ENCODE measurements at regions not wholly inside any gene's neighbourhood (a gene's known extent, or its start where the extent isn't known, plus 50 kb on each side); places are given as distances from the start of the nearest gene placed in this dataset.
"Not testable (repeated sequence)": the region's sequence is repeated elsewhere in the genome, so short reads cannot be mapped to it uniquely, and the experiment has no call there.

DNA sequence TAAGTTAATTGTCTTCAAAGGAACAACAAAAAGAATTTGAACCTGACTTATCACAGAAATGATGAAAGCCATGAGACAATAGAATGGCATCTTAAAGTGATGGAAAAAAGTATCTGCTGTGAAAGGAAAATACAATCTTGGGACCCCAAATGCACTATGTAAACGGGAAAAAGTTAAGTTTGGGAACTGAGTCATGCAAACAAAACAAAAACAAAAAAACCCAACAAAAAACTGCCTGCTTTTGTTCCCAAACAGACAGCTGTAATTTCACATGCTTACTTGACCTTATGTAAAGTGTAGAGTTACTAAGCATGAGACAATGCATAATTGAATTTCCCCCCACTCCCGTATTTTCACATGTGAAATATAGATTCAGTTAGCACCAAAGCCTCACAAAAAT is 122.1 kb upstream of the RBMS1 start:
- 80% methylated on average over 2 of the region's 2 CpGs for WGBS
- Histone ChIP-seq H3K4me3 (no peak overlapping the region), H3K4me1 (no peaks in the 10 kb centered on the region), H3K9me3 (peaks cover 4% of the 10 kb centered on the region), H3K36me3 (no peaks in the 10 kb centered on the region), H3K27ac (no peak overlapping the region), H3K27me3 (no peaks in the 10 kb centered on the region)
- TF ChIP-seq, protein P1, sequence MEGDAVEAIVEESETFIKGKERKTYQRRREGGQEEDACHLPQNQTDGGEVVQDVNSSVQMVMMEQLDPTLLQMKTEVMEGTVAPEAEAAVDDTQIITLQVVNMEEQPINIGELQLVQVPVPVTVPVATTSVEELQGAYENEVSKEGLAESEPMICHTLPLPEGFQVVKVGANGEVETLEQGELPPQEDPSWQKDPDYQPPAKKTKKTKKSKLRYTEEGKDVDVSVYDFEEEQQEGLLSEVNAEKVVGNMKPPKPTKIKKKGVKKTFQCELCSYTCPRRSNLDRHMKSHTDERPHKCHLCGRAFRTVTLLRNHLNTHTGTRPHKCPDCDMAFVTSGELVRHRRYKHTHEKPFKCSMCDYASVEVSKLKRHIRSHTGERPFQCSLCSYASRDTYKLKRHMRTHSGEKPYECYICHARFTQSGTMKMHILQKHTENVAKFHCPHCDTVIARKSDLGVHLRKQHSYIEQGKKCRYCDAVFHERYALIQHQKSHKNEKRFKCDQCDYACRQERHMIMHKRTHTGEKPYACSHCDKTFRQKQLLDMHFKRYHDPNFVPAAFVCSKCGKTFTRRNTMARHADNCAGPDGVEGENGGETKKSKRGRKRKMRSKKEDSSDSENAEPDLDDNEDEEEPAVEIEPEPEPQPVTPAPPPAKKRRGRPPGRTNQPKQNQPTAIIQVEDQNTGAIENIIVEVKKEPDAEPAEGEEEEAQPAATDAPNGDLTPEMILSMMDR (IDR thresholded peaks at IDR 0.05), result no peak
- no peak for TF ChIP-seq POLR2AphosphoS5 (IDR thresholded peaks at IDR 0.05)
- TF ChIP-seq EP300 (IDR thresholded peaks at IDR 0.05), result no peak
- TF ChIP-seq POLR2A (IDR thresholded peaks at IDR 0.05), result no peak
- no peak for DNase-seq (ENCODE audit: low spot score in 2 of 2)

DNA sequence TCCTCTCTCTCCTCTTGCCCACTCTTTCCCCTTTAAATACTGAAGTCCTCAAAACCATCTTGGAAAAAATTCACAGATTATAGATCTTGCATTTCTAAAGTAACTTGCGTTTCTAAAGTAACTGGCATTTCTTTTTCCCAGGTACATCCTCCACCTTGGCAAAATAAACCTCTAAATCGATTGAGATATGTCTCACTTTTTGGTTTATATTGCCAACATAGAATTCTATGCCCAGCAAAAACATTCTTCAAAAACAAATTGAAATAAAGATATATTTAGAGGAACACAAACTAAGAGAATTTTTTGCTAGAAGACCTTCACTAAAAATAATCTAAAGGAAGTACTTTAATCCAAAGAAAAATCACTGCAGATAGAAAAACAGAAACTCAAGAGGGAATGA is 122.5 kb upstream of the RBMS1 start:
- Histone ChIP-seq H3K4me1 (no peaks in the 10 kb centered on the region), H3K4me3 (no peak overlapping the region), H3K9me3 (peaks cover 4% of the 10 kb centered on the region), H3K36me3 (no peaks in the 10 kb centered on the region), H3K27ac (no peak overlapping the region), H3K27me3 (no peaks in the 10 kb centered on the region)
- TF ChIP-seq EP300 (IDR thresholded peaks at IDR 0.05) (no peak), POLR2A (IDR thresholded peaks at IDR 0.05) (no peak), POLR2AphosphoS5 (IDR thresholded peaks at IDR 0.05) (no peak)
- TF ChIP-seq, protein P1 (IDR thresholded peaks at IDR 0.05), result no peak
- WGBS, result 94% methylated on average over 2 of the region's 2 CpGs
- no peak for DNase-seq (ENCODE audit: low spot score in 2 of 2)

DNA sequence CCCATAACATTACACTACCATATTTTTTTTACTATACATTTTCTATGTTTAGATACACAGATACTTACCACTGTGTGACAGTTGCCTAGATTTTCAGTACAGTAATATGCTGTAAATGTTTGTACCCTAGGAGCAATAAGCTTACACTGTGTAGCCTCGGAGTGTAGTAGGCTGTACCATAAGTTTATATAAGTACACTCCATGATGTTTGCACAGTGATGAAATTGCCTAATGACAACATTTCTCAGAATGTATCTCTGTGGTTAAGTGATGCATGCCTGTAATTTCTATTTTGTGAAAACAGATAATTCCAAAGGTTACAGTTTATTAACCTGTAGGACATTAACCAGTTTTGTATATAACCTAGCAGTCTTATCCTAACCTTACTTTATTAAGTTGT is 128.1 kb upstream of the RBMS1 start:
- no peak overlapping the region for H3K4me3 ChIP-seq
- TF ChIP-seq EP300 (IDR thresholded peaks at IDR 0.05) (no peak), POLR2A (IDR thresholded peaks at IDR 0.05) (no peak), POLR2AphosphoS5 (IDR thresholded peaks at IDR 0.05) (no peak)
- TF ChIP-seq, protein P1 (IDR thresholded peaks at IDR 0.05), result no peak
- no peak for DNase-seq (ENCODE audit: low spot score in 2 of 2)
- no peaks in the 10 kb centered on the region for H3K27me3 ChIP-seq
- no peaks in the 10 kb centered on the region for H3K36me3 ChIP-seq
- WGBS, result 95% methylated on average over 1 of the region's 1 CpG
- H3K4me1 ChIP-seq, result no peaks in the 10 kb centered on the region
- no peak overlapping the region for H3K27ac ChIP-seq
- H3K9me3 ChIP-seq, result no peaks in the 10 kb centered on the region

DNA sequence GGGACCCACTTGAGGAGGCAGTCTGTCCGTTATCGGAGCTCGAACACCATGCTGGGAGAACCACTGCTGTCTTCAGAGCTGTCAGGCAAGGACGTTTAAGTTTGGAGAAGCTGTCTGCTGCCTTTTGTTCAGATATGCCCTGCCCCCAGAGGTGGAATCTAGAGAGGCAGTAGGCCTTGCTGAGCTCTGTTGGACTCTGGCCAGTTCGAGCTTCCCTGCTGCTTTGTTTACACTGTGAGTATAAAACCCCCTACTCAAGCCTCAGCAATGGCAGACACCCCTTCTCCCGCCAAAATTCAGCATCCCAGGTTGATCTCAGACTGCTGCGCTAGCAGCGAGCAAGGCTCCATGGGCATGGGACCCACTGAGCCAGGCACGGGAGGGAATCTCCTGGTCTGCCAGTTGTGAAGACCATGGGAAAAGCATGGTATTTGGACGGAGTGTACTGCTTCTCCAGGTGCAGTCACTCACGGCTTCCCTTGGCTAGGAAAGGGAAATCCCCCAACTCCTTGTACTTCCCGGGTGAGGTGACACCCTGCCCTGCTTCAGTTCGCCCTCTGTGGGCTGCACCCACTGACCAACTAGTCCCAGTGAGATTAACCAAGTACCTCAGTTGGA is 134.5 kb upstream of the RBMS1 start:
- not testable (repeated sequence) for H3K27ac ChIP-seq; H3K9me3 ChIP-seq; H3K4me3 ChIP-seq; DNase-seq (ENCODE audit: low spot score in 2 of 2); H3K27me3 ChIP-seq; H3K36me3 ChIP-seq; H3K4me1 ChIP-seq
- WGBS, result 90% methylated on average over 13 of the region's 13 CpGs

DNA sequence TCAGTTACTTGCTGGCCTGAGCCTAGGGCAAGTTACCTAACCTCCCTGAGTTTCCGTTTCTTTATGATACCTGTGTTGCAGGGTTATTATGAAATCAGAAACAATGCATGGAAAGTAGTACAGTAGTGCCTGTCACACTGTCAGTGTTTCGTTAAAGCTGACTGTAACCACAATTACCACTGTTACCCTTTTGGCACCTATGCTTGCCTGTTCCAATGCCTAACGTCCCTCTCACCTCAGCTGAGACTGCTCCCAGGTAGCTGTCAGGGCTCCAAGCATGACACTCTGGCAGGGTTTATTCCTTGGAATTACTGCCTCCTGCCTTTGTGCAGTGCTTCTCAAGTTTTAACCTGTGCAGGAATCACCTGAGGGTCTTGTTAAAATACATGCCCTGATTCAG is 135.2 kb upstream of the RBMS1 start:
- 64% methylated on average over 3 of the region's 3 CpGs for WGBS
- H3K36me3 ChIP-seq, result no peaks in the 10 kb centered on the region
- H3K4me1 ChIP-seq, result no peaks in the 10 kb centered on the region
- H3K27me3 ChIP-seq, result no peaks in the 10 kb centered on the region
- no peak for DNase-seq (ENCODE audit: low spot score in 2 of 2)
- no peaks in the 10 kb centered on the region for H3K9me3 ChIP-seq
- no peak overlapping the region for H3K27ac ChIP-seq
- TF ChIP-seq EP300 (IDR thresholded peaks at IDR 0.05) (no peak), POLR2AphosphoS5 (IDR thresholded peaks at IDR 0.05) (peak in 1 of 3 donors; percentile 13)
- H3K4me3 ChIP-seq, result no peak overlapping the region

DNA sequence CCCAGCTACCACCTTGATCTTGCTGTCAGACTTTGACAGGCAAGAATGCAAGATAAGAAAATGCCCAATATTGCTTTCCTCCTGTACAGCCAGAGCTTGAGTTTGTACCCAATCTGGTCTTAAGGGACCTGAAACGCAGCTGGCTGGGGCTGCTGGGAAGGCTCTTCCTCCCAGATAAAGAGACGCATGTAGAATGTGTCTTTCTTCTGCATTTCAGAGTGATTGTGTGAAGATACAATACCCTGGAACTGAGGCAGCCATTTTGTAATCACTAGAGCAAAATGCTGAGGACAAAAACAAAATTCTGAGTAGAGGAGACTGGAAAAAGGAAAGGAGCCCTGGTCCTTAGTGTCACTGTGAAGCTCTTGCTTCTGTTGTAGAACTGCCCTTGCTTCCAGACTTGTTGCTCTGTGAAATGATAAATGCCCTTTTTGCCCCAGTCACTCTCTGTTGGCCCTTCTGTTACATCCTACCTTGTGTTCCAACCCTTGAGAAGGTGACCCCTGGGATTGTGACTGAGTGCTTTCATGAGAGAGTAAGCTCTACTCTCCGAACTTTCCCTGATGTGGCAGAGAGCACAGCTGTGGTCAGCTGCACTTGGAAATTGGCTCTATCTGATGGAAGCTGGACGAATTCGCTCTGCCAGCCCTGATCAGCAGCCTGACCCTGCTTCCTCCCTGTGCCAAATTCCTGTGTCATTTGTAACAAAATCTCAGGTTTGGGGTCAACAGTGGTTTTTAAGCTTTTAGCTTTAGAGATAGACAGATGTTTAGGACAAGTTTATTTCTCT is 137.4 kb upstream of the RBMS1 start:
- DNase-seq (ENCODE audit: low spot score in 2 of 2), result no peak
- Histone ChIP-seq H3K27me3 (no peaks in the 10 kb centered on the region), H3K9me3 (no peaks in the 10 kb centered on the region), H3K4me3 (no peak overlapping the region), H3K4me1 (peaks cover 4% of the 10 kb centered on the region), H3K36me3 (no peaks in the 10 kb centered on the region), H3K27ac (no peak overlapping the region)
- TF ChIP-seq EP300 (IDR thresholded peaks at IDR 0.05), result no peak
- no peak for TF ChIP-seq POLR2A (IDR thresholded peaks at IDR 0.05)
- TF ChIP-seq, protein P1 (IDR thresholded peaks at IDR 0.05), result no peak
- TF ChIP-seq POLR2AphosphoS5 (IDR thresholded peaks at IDR 0.05), result no peak
- WGBS, result 71% methylated on average over 5 of the region's 5 CpGs
